ENCODE measurements at regions not wholly inside any gene's neighbourhood (a gene's known extent, or its start where the extent isn't known, plus 50 kb on each side); places are given as distances from the start of the nearest gene placed in this dataset.

GRCh38 chr7:119825091-119825655, 447.8 kb upstream of the KCND2 start:
- TF ChIP-seq CTCF (IDR thresholded peaks at IDR 0.05; ENCODE audit: insufficient read depth, low read depth, low read length) (no peak), EZH2 (IDR thresholded peaks at IDR 0.05; ENCODE audit: insufficient read depth, low read length) (no peak)

Measured in astrocyte (in vitro differentiated cells and primary cell).